ENCODE measurements at regions not wholly inside any gene's neighbourhood (a gene's known extent, or its start where the extent isn't known, plus 50 kb on each side); places are given as distances from the start of the nearest gene placed in this dataset.
"Not testable (repeated sequence)": the region's sequence is repeated elsewhere in the genome, so short reads cannot be mapped to it uniquely, and the experiment has no call there.

GRCh38 chr12:34253674-34254073 is 231.4 kb downstream of the ALG10 start:
- H3K36me3 ChIP-seq (ENCODE audit: insufficient read depth, low read length) = no peaks in the 10 kb centered on the region
- TF ChIP-seq CTCF (IDR thresholded peaks at IDR 0.05; ENCODE audit: low read length) (no peak), EZH2 (IDR thresholded peaks at IDR 0.05; ENCODE audit: borderline replicate concordance, low read length) (no peak)
- H3K27ac ChIP-seq (ENCODE audit: low read depth, low read length, poor library complexity, severe bottlenecking) = no peak overlapping the region
- H3K4me2 ChIP-seq (ENCODE audit: low read length) = no peak overlapping the region
- no peaks in the 10 kb centered on the region for H3F3A ChIP-seq (ENCODE audit: insufficient read depth, low read length)
- H4K20me1 ChIP-seq (ENCODE audit: insufficient read depth, low read length) = no peaks in the 10 kb centered on the region
- H3K9ac ChIP-seq (ENCODE audit: low read length) = no peak overlapping the region
- no peaks in the 10 kb centered on the region for H3K4me1 ChIP-seq (ENCODE audit: insufficient read depth, low read length, severe bottlenecking)
- H3K4me3 ChIP-seq (ENCODE audit: low read depth, low read length, poor library complexity, severe bottlenecking) = no peak overlapping the region
- no peaks in the 10 kb centered on the region for H3K79me2 ChIP-seq (ENCODE audit: insufficient read depth, low read length)
- H3K9me2 ChIP-seq (ENCODE audit: low read depth, low read length) = no peaks in the 10 kb centered on the region
- no peaks in the 10 kb centered on the region for H3K9me3 ChIP-seq (ENCODE audit: low read length)
- H2AFZ ChIP-seq (ENCODE audit: low read length) = no peak overlapping the region
- no peaks in the 10 kb centered on the region for H3K27me3 ChIP-seq (ENCODE audit: insufficient read depth, low read length)

- H3K79me2 ChIP-seq (ENCODE audit: insufficient read depth, low read length) = no peaks in the 10 kb centered on the region
- no peak overlapping the region for H2AFZ ChIP-seq (ENCODE audit: low read length)
- no peaks in the 10 kb centered on the region for H4K20me1 ChIP-seq (ENCODE audit: insufficient read depth, low read length)
- no peaks in the 10 kb centered on the region for H3K9me3 ChIP-seq (ENCODE audit: low read length)
- H3K4me3 ChIP-seq (ENCODE audit: low read depth, low read length, poor library complexity, severe bottlenecking) = no peak overlapping the region
- no peaks in the 10 kb centered on the region for H3K9me2 ChIP-seq (ENCODE audit: low read depth, low read length)
- no peak overlapping the region for H3K4me2 ChIP-seq (ENCODE audit: low read length)
- H3K27ac ChIP-seq (ENCODE audit: low read depth, low read length, poor library complexity, severe bottlenecking) = no peak overlapping the region
- H3F3A ChIP-seq (ENCODE audit: insufficient read depth, low read length) = no peaks in the 10 kb centered on the region
- H3K36me3 ChIP-seq (ENCODE audit: insufficient read depth, low read length) = no peaks in the 10 kb centered on the region
- no peaks in the 10 kb centered on the region for H3K4me1 ChIP-seq (ENCODE audit: insufficient read depth, low read length, severe bottlenecking)
- no peak for TF ChIP-seq CTCF (IDR thresholded peaks at IDR 0.05; ENCODE audit: low read length)
- TF ChIP-seq EZH2 (IDR thresholded peaks at IDR 0.05; ENCODE audit: borderline replicate concordance, low read length) = no peak
- H3K27me3 ChIP-seq (ENCODE audit: insufficient read depth, low read length) = no peaks in the 10 kb centered on the region
- H3K9ac ChIP-seq (ENCODE audit: low read length) = no peak overlapping the region
Measured at GRCh38 chr12:34257093-34257492, 234.8 kb downstream of the ALG10 start.

GRCh38 chr12:34262140-34262539 is 239.8 kb downstream of the ALG10 start:
- H3K27me3 ChIP-seq (ENCODE audit: insufficient read depth, low read length); H3K4me2 ChIP-seq (ENCODE audit: low read length); H2AFZ ChIP-seq (ENCODE audit: low read length); H4K20me1 ChIP-seq (ENCODE audit: insufficient read depth, low read length); H3K27ac ChIP-seq (ENCODE audit: low read depth, low read length, poor library complexity, severe bottlenecking); H3K36me3 ChIP-seq (ENCODE audit: insufficient read depth, low read length); H3K9me2 ChIP-seq (ENCODE audit: low read depth, low read length); H3K4me3 ChIP-seq (ENCODE audit: low read depth, low read length, poor library complexity, severe bottlenecking); H3F3A ChIP-seq (ENCODE audit: insufficient read depth, low read length); H3K79me2 ChIP-seq (ENCODE audit: insufficient read depth, low read length); H3K9me3 ChIP-seq (ENCODE audit: low read length); H3K9ac ChIP-seq (ENCODE audit: low read length); H3K4me1 ChIP-seq (ENCODE audit: insufficient read depth, low read length, severe bottlenecking): not testable (repeated sequence)

GRCh38 chr12:34264110-34264509 is 241.8 kb downstream of the ALG10 start:
- no peaks in the 10 kb centered on the region for H3K36me3 ChIP-seq (ENCODE audit: insufficient read depth, low read length)
- H3K4me1 ChIP-seq (ENCODE audit: insufficient read depth, low read length, severe bottlenecking) = no peaks in the 10 kb centered on the region
- no peak overlapping the region for H2AFZ ChIP-seq (ENCODE audit: low read length)
- TF ChIP-seq EZH2 (IDR thresholded peaks at IDR 0.05; ENCODE audit: borderline replicate concordance, low read length) (no peak), CTCF (IDR thresholded peaks at IDR 0.05; ENCODE audit: low read length) (no peak)
- H3K79me2 ChIP-seq (ENCODE audit: insufficient read depth, low read length) = no peaks in the 10 kb centered on the region
- no peaks in the 10 kb centered on the region for H4K20me1 ChIP-seq (ENCODE audit: insufficient read depth, low read length)
- H3K27ac ChIP-seq (ENCODE audit: low read depth, low read length, poor library complexity, severe bottlenecking) = no peak overlapping the region
- no peaks in the 10 kb centered on the region for H3K27me3 ChIP-seq (ENCODE audit: insufficient read depth, low read length)
- no peak overlapping the region for H3K4me2 ChIP-seq (ENCODE audit: low read length)
- H3K9me3 ChIP-seq (ENCODE audit: low read length) = no peaks in the 10 kb centered on the region
- H3F3A ChIP-seq (ENCODE audit: insufficient read depth, low read length) = no peaks in the 10 kb centered on the region
- no peak overlapping the region for H3K9ac ChIP-seq (ENCODE audit: low read length)
- H3K4me3 ChIP-seq (ENCODE audit: low read depth, low read length, poor library complexity, severe bottlenecking) = no peak overlapping the region
- no peaks in the 10 kb centered on the region for H3K9me2 ChIP-seq (ENCODE audit: low read depth, low read length)

GRCh38 chr12:34273703-34274102 is 251.4 kb downstream of the ALG10 start:
- H3K27ac ChIP-seq (ENCODE audit: low read depth, low read length, poor library complexity, severe bottlenecking); H3K79me2 ChIP-seq (ENCODE audit: insufficient read depth, low read length); H3K4me1 ChIP-seq (ENCODE audit: insufficient read depth, low read length, severe bottlenecking); H3K9me3 ChIP-seq (ENCODE audit: low read length); H3K27me3 ChIP-seq (ENCODE audit: insufficient read depth, low read length); H4K20me1 ChIP-seq (ENCODE audit: insufficient read depth, low read length); H3K36me3 ChIP-seq (ENCODE audit: insufficient read depth, low read length); H3K9ac ChIP-seq (ENCODE audit: low read length); H3K4me2 ChIP-seq (ENCODE audit: low read length); H3F3A ChIP-seq (ENCODE audit: insufficient read depth, low read length); H3K9me2 ChIP-seq (ENCODE audit: low read depth, low read length); H3K4me3 ChIP-seq (ENCODE audit: low read depth, low read length, poor library complexity, severe bottlenecking); H2AFZ ChIP-seq (ENCODE audit: low read length): not testable (repeated sequence)
